HUES6 (cell line): ENCODE measurements at regions not wholly inside any gene's neighbourhood (a gene's known extent, or its start where the extent isn't known, plus 50 kb on each side); places are given as distances from the start of the nearest gene placed in this dataset.

Experiments used
- H3K27ac ChIP-seq: 2 replicates; pipeline ENCODE4 v1.7.0; 2013; ENCODE audit warnings: low read depth, mild to moderate bottlenecking, low read length, inconsistent platforms
- H3K27me3 ChIP-seq: 2 replicates; pipeline ENCODE4 v1.6.1; 2013; ENCODE audit warnings: low read length; ENCODE audit not compliant: control insufficient read depth, insufficient read depth
- H3K36me3 ChIP-seq: 2 replicates; pipeline ENCODE4 v1.6.1; 2013; ENCODE audit warnings: low read length; ENCODE audit not compliant: control insufficient read depth, insufficient read depth
- H3K4me1 ChIP-seq: 2 replicates; pipeline ENCODE4 v1.6.1; 2013; ENCODE audit warnings: low read length; ENCODE audit not compliant: control insufficient read depth, insufficient read depth
- H3K4me3 ChIP-seq: 2 replicates; pipeline ENCODE4 v1.5.1; 2013; ENCODE audit warnings: low read depth, low read length
- H3K9ac ChIP-seq: one replicate; pipeline ENCODE4 v1.6.1; 2013; ENCODE audit warnings: mild to moderate bottlenecking, low read length
- H3K9me3 ChIP-seq: 2 replicates; pipeline ENCODE4 v1.6.1; 2013; ENCODE audit warnings: low read depth, low read length; ENCODE audit not compliant: control insufficient read depth, insufficient read depth

DNA sequence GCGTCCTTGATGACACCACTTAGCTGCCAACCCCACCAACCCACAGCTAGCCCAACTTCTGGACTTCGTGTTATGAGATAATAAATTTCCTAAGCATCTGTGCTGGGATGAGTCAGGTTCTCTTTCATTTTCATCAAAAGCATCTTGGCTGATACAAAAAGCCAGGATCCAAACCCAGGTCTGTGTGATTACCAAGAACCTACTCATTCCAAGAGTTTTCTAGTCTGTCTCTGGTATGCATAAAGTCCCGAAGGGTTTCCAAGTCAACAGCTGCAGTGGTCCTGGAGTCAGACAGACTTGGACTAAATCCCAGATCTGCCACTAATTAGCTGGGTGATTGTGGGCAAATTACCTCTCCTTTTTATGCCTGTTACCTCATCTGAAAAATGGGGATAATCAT lies 55.5 kb upstream of the SERP2 start:
- Histone ChIP-seq H3K36me3 (no peaks in the 10 kb centered on the region), H3K4me1 (no peaks in the 10 kb centered on the region), H3K4me3 (no peak overlapping the region), H3K9ac (no peak overlapping the region), H3K9me3 (peaks cover 6% of the 10 kb centered on the region), H3K27ac (no peak overlapping the region), H3K27me3 (peaks cover under 1% of the 10 kb centered on the region; the same call in 1 of the 2 replicates)

DNA sequence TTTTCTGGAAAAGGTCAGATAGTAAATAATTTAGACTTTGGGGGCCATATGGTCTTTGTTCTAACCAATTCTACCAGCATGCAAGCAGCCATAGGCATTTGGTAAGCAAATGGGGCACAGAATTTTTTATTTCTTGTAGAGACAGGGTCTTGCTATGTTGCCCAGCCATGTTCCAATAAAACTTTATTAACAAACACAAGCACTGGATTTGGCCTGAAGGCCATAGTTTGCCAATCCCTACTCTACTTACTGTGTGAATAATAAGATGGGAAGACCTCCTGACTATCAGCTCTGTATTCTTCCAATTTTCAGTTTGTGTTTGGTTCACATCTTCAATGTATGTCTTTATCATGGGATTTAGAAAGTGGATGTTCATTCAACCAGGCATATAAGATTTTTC lies 53.0 kb upstream of the SERP2 start:
- Histone ChIP-seq H3K27me3 (no peaks in the 10 kb centered on the region), H3K9ac (no peak overlapping the region), H3K4me3 (no peak overlapping the region), H3K36me3 (no peaks in the 10 kb centered on the region), H3K9me3 (peaks cover 6% of the 10 kb centered on the region), H3K27ac (no peak overlapping the region), H3K4me1 (no peaks in the 10 kb centered on the region)

DNA sequence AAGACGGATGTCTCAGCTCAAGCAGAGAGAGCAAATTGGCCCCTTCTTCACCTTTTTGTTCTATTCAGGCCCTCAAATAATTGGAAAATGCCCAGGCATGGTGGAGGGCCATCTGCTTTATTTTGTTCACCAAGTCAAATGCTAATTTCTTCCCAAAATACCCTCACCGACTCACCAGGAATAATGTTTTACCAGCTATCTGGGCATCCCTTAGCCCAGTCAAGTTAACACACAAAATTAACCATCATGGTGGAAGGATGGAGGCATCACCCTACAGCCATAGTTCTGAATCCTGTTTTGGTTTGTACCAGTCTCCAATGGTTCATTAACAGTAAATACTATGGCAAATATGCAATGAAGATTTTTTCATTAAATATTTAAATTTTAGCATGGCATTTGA lies 51.7 kb upstream of the SERP2 start:
- Histone ChIP-seq H3K4me1 (no peaks in the 10 kb centered on the region), H3K27me3 (no peaks in the 10 kb centered on the region), H3K9me3 (peaks cover 6% of the 10 kb centered on the region), H3K4me3 (no peak overlapping the region), H3K36me3 (no peaks in the 10 kb centered on the region), H3K9ac (no peak overlapping the region), H3K27ac (no peak overlapping the region)

DNA sequence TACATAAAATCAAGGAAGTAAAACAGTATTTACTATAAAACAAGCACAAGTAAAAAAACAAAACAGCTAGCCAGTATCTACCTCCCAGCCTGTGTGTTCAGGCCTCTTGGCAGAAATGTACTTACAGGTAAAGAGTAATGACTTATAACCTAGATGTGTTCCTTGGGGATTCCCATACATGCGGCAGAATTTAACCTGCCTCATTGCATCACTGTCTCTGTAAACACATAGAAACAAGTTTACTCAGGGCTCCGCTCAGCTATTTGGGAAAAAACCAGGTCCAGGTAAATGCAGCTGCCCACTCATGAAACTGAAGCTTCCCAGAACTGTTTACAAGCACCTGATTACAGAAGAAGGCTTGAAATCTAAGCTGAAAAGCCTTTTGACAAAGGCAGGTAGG lies 50.7 kb upstream of the SERP2 start:
- Histone ChIP-seq H3K4me1 (no peaks in the 10 kb centered on the region), H3K36me3 (no peaks in the 10 kb centered on the region), H3K4me3 (no peak overlapping the region), H3K27me3 (no peaks in the 10 kb centered on the region), H3K27ac (no peak overlapping the region), H3K9ac (no peak overlapping the region), H3K9me3 (peaks cover 6% of the 10 kb centered on the region)

DNA sequence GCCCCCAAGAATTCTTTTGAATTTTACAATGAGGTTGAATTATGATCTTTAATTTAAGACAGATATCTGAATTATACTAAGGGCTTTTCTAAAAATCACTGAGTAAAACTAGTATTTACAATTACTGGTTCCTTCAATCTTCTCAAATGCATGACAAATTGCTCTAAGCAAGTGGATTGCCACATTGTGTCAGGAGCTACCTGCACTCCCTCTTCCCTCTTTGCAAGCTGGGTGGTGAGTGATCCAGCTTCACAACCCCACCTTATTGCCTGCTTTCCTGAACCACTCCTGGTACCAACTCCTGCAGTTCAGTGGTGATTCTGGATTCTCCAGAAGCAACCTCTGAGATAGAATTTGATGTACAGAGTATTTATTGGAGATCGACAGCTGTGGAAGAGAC lies 49.9 kb upstream of the SERP2 start:
- Histone ChIP-seq H3K9me3 (peaks cover 6% of the 10 kb centered on the region), H3K27me3 (no peaks in the 10 kb centered on the region), H3K4me3 (no peak overlapping the region), H3K27ac (no peak overlapping the region), H3K9ac (no peak overlapping the region), H3K36me3 (no peaks in the 10 kb centered on the region), H3K4me1 (no peaks in the 10 kb centered on the region)
